Keratinocyte (primary cell): ENCODE measurements at regions not wholly inside any gene's neighbourhood (a gene's known extent, or its start where the extent isn't known, plus 50 kb on each side); places are given as distances from the start of the nearest gene placed in this dataset.

Experiments used
- DNase-seq: peaks from one replicate; pipeline ENCODE4 v3.0.0-alpha.2; 2011; ENCODE audit warnings: low read depth, missing footprints, low spot score
- FAIRE-seq: peaks from 2 replicates; lab custom pipeline; 2011; peaks lifted over from hg19 to GRCh38; lab: Jason Lieb, UNC
- H2AFZ ChIP-seq: 2 replicates; pipeline ENCODE4 v1.6.0; 2012; ENCODE audit warnings: low read length, control low read depth, inconsistent platforms; ENCODE audit not compliant: control insufficient read depth
- H3K27ac ChIP-seq: 2 replicates; pipeline ENCODE4 v1.5.1; 2011; ENCODE audit warnings: low read length; ENCODE audit not compliant: control insufficient read depth, insufficient read depth
- H3K27me3 ChIP-seq: 3 replicates; pipeline ENCODE4 v1.6.0; 2011; ENCODE audit warnings: low read length; ENCODE audit not compliant: control insufficient read depth, insufficient read depth; ENCODE audit errors: extremely low read depth
- H3K36me3 ChIP-seq, 2 experiments: 2 replicates in 1 of 2; 3 replicates in 1 of 2; pipeline ENCODE4 v1.5.1; 2011; ENCODE audit warnings: low read length in 2 of 2, mild to moderate bottlenecking in 1 of 2; ENCODE audit not compliant: control insufficient read depth in 2 of 2, insufficient read depth in 2 of 2; ENCODE audit errors: extremely low read depth in 1 of 2
- H3K4me1 ChIP-seq: 3 replicates; pipeline ENCODE4 v1.5.1; 2011; ENCODE audit warnings: low read length; ENCODE audit not compliant: control insufficient read depth, insufficient read depth; ENCODE audit errors: extremely low read depth
- H3K4me2 ChIP-seq: 3 replicates; pipeline ENCODE4 v1.6.0; 2011; ENCODE audit warnings: low read depth, low read length; ENCODE audit not compliant: control insufficient read depth, insufficient read depth; ENCODE audit errors: extremely low read depth
- H3K4me3 ChIP-seq, 3 experiments: fragments of 200-600 bp in 1 of 3; sonication (generic) in 1 of 3; 2 replicates in 2 of 3; 3 replicates in 1 of 3; pipeline ENCODE4 v1.5.1; 2011 to 2016; ENCODE audit warnings: low read length in 3 of 3, mild to moderate bottlenecking in 3 of 3, control low read depth in 2 of 3, inconsistent platforms in 1 of 3, low read depth in 1 of 3, mixed read lengths in 1 of 3, mixed run types in 1 of 3, moderate library complexity in 1 of 3; ENCODE audit not compliant: control insufficient read depth in 2 of 3, insufficient read depth in 2 of 3; ENCODE audit errors: extremely low read depth in 1 of 3
- H3K79me2 ChIP-seq: 2 replicates; pipeline ENCODE4 v1.6.0; 2012; ENCODE audit warnings: low read length; ENCODE audit not compliant: control insufficient read depth, insufficient read depth
- H3K9ac ChIP-seq: 3 replicates; pipeline ENCODE4 v1.6.0; 2011; ENCODE audit warnings: low read length; ENCODE audit not compliant: control insufficient read depth, insufficient read depth; ENCODE audit errors: extremely low read depth
- H3K9me1 ChIP-seq: 3 replicates; pipeline ENCODE4 v1.6.0; 2011; ENCODE audit warnings: low read length; ENCODE audit not compliant: control insufficient read depth, insufficient read depth; ENCODE audit errors: extremely low read depth
- H3K9me3 ChIP-seq: 2 replicates; pipeline ENCODE4 v1.5.1; 2012; ENCODE audit warnings: low read depth, low read length; ENCODE audit not compliant: control insufficient read depth
- H4K20me1 ChIP-seq: 3 replicates; pipeline ENCODE4 v1.6.0; 2011; ENCODE audit warnings: low read length; ENCODE audit not compliant: control insufficient read depth, insufficient read depth; ENCODE audit errors: extremely low read depth
- EZH2 ChIP-seq: IDR thresholded peaks from one replicate; pipeline ENCODE4 v1.6.1; 2012; ENCODE audit warnings: inconsistent platforms, mild to moderate bottlenecking, low read length, moderate library complexity
- dilution Hi-C: fragments of 300-500 bp; cut with MboI; formaldehyde crosslinking; loops from one replicate; pipeline ENCODE4 v1.7.0; 2020; ENCODE audit warnings: low sequenced_read_pairs; ENCODE audit not compliant: extremely low pct_ligation_motif_present
- TF ChIP-seq, protein P1 (sequence below), 3 experiments: IDR thresholded peaks in 1 of 3; conservative IDR thresholded peaks in 1 of 3; optimal IDR thresholded peaks in 1 of 3; 2 replicates in 2 of 3; 3 replicates in 1 of 3; pipeline versions ENCODE3 to v1.5.1; 2011; ENCODE audit warnings: low read length in 3 of 3, mild to moderate bottlenecking in 3 of 3, moderate library complexity in 2 of 3, control low read depth in 1 of 3, inconsistent platforms in 1 of 3; ENCODE audit not compliant: insufficient read depth in 2 of 3; ENCODE audit errors: extremely low read depth in 1 of 3

DNA sequence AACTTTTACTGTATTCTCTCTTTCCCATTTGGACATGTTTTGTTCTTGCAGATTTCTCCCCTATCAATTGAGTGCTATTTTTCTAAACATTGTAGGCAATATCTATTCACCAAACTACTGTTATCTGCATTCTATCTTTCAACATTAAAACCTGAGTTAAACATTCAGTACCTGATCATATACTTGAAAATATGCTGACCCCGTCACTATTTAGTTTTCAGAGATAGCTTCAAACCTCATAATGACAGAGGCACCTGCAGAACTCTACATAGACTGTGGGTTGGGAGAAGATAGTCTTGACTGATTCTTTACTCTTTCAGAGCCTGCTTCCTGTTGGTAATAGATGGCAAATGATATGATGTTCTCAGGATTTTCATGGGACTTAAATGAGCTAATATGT lies 965.7 kb upstream of the GOT2 start:
- Histone ChIP-seq H3K4me3 (no peak overlapping the region), H3K27me3 (no peaks in the 10 kb centered on the region), H3K9me1 (no peaks in the 10 kb centered on the region), H3K9ac (no peak overlapping the region), H3K79me2 (no peaks in the 10 kb centered on the region), H2AFZ (no peak overlapping the region), H3K4me1 (no peaks in the 10 kb centered on the region), H3K36me3 (no peaks in the 10 kb centered on the region), H3K27ac (no peak overlapping the region), H4K20me1 (no peaks in the 10 kb centered on the region), H3K4me2 (no peak overlapping the region), H3K9me3 (no peaks in the 10 kb centered on the region)
- dilution Hi-C loops = no loop called here
- DNase-seq (no peak), FAIRE-seq (no peak)
- TF ChIP-seq, protein P1, sequence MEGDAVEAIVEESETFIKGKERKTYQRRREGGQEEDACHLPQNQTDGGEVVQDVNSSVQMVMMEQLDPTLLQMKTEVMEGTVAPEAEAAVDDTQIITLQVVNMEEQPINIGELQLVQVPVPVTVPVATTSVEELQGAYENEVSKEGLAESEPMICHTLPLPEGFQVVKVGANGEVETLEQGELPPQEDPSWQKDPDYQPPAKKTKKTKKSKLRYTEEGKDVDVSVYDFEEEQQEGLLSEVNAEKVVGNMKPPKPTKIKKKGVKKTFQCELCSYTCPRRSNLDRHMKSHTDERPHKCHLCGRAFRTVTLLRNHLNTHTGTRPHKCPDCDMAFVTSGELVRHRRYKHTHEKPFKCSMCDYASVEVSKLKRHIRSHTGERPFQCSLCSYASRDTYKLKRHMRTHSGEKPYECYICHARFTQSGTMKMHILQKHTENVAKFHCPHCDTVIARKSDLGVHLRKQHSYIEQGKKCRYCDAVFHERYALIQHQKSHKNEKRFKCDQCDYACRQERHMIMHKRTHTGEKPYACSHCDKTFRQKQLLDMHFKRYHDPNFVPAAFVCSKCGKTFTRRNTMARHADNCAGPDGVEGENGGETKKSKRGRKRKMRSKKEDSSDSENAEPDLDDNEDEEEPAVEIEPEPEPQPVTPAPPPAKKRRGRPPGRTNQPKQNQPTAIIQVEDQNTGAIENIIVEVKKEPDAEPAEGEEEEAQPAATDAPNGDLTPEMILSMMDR (optimal IDR thresholded peaks at IDR 0.05 in 1 of 3, IDR thresholded peaks at IDR 0.05 in 1 of 3, conservative IDR thresholded peaks at IDR 0.05 in 1 of 3; ENCODE audit: extremely low read depth in 1 of 3, insufficient read depth in 2 of 3, low read length in 3 of 3) = no peak
- TF ChIP-seq EZH2 = no peak

DNA sequence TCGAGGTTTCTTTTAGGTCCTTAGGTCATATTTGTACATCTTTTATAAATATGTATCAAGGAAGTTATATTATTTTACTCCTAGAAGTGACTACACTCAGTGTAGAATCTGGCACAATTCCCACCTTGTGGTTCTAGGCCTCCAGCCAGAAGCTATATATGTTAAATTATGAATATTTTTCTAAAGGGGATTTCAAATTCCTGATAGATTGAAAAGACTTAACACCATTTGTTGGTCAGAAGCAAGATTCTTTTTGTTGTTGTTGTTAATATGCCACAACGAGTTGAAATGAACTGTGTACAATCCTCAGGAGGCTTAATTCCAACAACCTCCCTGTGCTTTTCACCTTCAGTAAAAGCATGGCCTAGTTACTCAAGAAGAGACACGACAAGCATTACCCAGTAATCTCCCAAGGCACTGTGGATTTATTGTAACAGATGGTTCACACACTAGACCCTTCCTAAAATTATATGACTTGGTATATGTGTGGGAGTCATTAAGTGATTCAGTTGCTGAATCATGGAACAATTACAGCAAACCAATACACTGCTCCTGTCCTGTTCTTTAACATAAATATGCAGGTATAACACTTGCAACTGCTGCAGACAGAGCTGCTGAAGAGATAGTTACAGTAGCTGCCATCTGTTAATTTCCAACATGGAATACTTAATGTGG lies 964.4 kb upstream of the GOT2 start:
- Histone ChIP-seq H3K27ac (no peak overlapping the region), H3K9me1 (no peaks in the 10 kb centered on the region), H3K4me2 (no peak overlapping the region), H3K27me3 (no peaks in the 10 kb centered on the region), H3K9ac (no peak overlapping the region), H3K36me3 (no peaks in the 10 kb centered on the region), H3K4me3 (no peak overlapping the region), H3K4me1 (no peaks in the 10 kb centered on the region), H3K79me2 (no peaks in the 10 kb centered on the region), H3K9me3 (no peaks in the 10 kb centered on the region), H2AFZ (no peak overlapping the region), H4K20me1 (no peaks in the 10 kb centered on the region)
- no peak for DNase-seq
- TF ChIP-seq EZH2 = no peak
- TF ChIP-seq, protein P1 (optimal IDR thresholded peaks at IDR 0.05 in 1 of 3, IDR thresholded peaks at IDR 0.05 in 1 of 3, conservative IDR thresholded peaks at IDR 0.05 in 1 of 3; ENCODE audit: extremely low read depth in 1 of 3, insufficient read depth in 2 of 3, low read length in 3 of 3) = no peak
- dilution Hi-C loops = no loop called here
- no peak for FAIRE-seq
